OCI-LY7 (cell line): ENCODE measurements at regions not wholly inside any gene's neighbourhood (a gene's known extent, or its start where the extent isn't known, plus 50 kb on each side); places are given as distances from the start of the nearest gene placed in this dataset.

Experiments
- BruUV-seq: library from RNA; stranded (reverse); fragments of 400-500 nt; replicated peaks from 2 replicates; lab custom pipeline; 2021; lab: Mats Ljungman, UMichigan
- CTCF ChIA-PET: fragments of 300-600 bp; sonication (Branson Sonifier 250); formaldehyde crosslinking; loops from one replicate; lab custom pipeline; 2022; ENCODE audit warnings: antibody characterized with exemption; ENCODE audit not compliant: unreplicated experiment; lab: Charles Lee
- POLR2A ChIA-PET: fragments of 300-600 bp; sonication (Branson Sonifier 250); formaldehyde crosslinking; loops from one replicate; lab custom pipeline; 2022; ENCODE audit warnings: antibody characterized with exemption; lab: Charles Lee
- DNase-seq: peaks from one replicate; pipeline ENCODE4 v3.0.0-alpha.2; 2015; ENCODE audit warnings: low spot score
- H2AFZ ChIP-seq: fragments of 200-600 bp; sonication (generic), shearing (Covaris generic); 2 replicates; pipeline ENCODE4 v1.6.1; 2014; ENCODE audit warnings: mild to moderate bottlenecking, antibody characterized with exemption, low read length, moderate library complexity
- H3K27ac ChIP-seq: fragments of 200-600 bp; sonication (generic); 2 replicates; pipeline ENCODE4 v1.5.1; 2014; ENCODE audit warnings: mixed run types, low read depth, mild to moderate bottlenecking, moderate library complexity, low read length, inconsistent platforms; ENCODE audit not compliant: poor library complexity, severe bottlenecking
- H3K36me3 ChIP-seq: fragments of 200-600 bp; sonication (generic); 2 replicates; pipeline ENCODE4 v1.6.1; 2014; ENCODE audit warnings: mild to moderate bottlenecking, antibody characterized with exemption, low read length, moderate library complexity, mixed read lengths; ENCODE audit not compliant: insufficient read depth
- H3K4me1 ChIP-seq: fragments of 200-600 bp; sonication (generic); 2 replicates; pipeline ENCODE4 v1.5.1; 2014; ENCODE audit warnings: mild to moderate bottlenecking, low read length; ENCODE audit not compliant: insufficient read depth, poor library complexity, severe bottlenecking
- H3K4me2 ChIP-seq: fragments of 200-600 bp; sonication (generic); 2 replicates; pipeline ENCODE4 v1.6.1; 2014; ENCODE audit warnings: mild to moderate bottlenecking, low read length
- H3K4me3 ChIP-seq: fragments of 200-600 bp; sonication (generic); 2 replicates; pipeline ENCODE4 v1.5.1; 2014; ENCODE audit warnings: mild to moderate bottlenecking, low read depth, low read length; ENCODE audit not compliant: poor library complexity, severe bottlenecking
- H3K79me2 ChIP-seq: fragments of 200-600 bp; sonication (generic); 2 replicates; pipeline ENCODE4 v1.6.1; 2016; ENCODE audit warnings: low read depth, mild to moderate bottlenecking, low read length, moderate library complexity, mixed read lengths; ENCODE audit not compliant: insufficient read depth
- H3K9me2 ChIP-seq: fragments of 200-600 bp; sonication (generic); 2 replicates; pipeline ENCODE4 v1.6.1; 2016; ENCODE audit warnings: mild to moderate bottlenecking, low read length, mixed read lengths; ENCODE audit not compliant: insufficient read depth
- H3K9me3 ChIP-seq: fragments of 200-600 bp; sonication (generic); 2 replicates; pipeline ENCODE4 v1.6.1; 2014; ENCODE audit warnings: mild to moderate bottlenecking, mixed run types, low read length, mixed read lengths
- H4K20me1 ChIP-seq: fragments of 200-600 bp; sonication (generic); 2 replicates; pipeline ENCODE4 v1.6.1; 2014; ENCODE audit warnings: mild to moderate bottlenecking, antibody characterized with exemption, low read length, moderate library complexity, mixed read lengths; ENCODE audit not compliant: insufficient read depth
- EZH2phosphoT487 ChIP-seq: fragments of 200-600 bp; sonication (generic); IDR thresholded peaks from 2 replicates; pipeline ENCODE4 v1.6.1; 2018; ENCODE audit warnings: low read depth, borderline replicate concordance, mild to moderate bottlenecking, mixed run types, antibody characterized with exemption, low read length, moderate library complexity, mixed read lengths
- intact Hi-C: fragments of 100-400 bp; cut with micrococcal nuclease; formaldehyde crosslinking; loops from one replicate; pipeline ENCODE4 v1.10.0; 2022; ENCODE audit not compliant: unreplicated experiment
- TF ChIP-seq, protein P1 (sequence below): fragments of 200-600 bp; sonication (generic); conservative IDR thresholded peaks from 2 replicates; pipeline ENCODE4 v1.5.1; 2014; ENCODE audit warnings: mild to moderate bottlenecking, antibody characterized with exemption, low read length, moderate library complexity, mixed read lengths

DNA sequence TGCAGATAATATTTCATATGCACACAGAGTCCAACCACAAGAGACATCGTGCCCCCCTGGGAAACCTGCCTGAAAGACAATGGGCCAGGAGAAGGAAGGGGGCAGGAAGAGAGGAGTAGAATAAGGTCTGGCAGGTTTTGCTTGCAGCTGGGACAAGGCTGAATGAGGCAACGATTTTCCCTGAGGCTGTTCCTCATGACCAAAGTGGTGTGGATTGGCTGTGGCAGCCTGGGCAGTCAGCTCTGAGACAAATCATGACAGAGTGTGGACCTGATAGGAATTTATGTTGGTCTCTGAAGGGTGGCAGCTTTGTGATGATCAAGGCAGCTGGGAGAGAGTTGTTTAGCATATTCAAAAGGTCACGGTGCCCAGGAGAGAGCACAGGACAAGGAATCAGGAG lies 119.3 kb downstream of the NMUR2 start:
- ChIA-PET CTCF (no interaction called here), POLR2A (no interaction called here)
- Histone ChIP-seq H2AFZ (no peak overlapping the region), H4K20me1 (no peaks in the 10 kb centered on the region), H3K4me3 (no peak overlapping the region), H3K36me3 (no peaks in the 10 kb centered on the region), H3K9me3 (no peaks in the 10 kb centered on the region), H3K4me2 (no peak overlapping the region), H3K9me2 (no peaks in the 10 kb centered on the region), H3K27ac (no peak overlapping the region), H3K4me1 (no peaks in the 10 kb centered on the region), H3K79me2 (no peaks in the 10 kb centered on the region)
- intact Hi-C loops, result no loop called here
- TF ChIP-seq, protein P1, sequence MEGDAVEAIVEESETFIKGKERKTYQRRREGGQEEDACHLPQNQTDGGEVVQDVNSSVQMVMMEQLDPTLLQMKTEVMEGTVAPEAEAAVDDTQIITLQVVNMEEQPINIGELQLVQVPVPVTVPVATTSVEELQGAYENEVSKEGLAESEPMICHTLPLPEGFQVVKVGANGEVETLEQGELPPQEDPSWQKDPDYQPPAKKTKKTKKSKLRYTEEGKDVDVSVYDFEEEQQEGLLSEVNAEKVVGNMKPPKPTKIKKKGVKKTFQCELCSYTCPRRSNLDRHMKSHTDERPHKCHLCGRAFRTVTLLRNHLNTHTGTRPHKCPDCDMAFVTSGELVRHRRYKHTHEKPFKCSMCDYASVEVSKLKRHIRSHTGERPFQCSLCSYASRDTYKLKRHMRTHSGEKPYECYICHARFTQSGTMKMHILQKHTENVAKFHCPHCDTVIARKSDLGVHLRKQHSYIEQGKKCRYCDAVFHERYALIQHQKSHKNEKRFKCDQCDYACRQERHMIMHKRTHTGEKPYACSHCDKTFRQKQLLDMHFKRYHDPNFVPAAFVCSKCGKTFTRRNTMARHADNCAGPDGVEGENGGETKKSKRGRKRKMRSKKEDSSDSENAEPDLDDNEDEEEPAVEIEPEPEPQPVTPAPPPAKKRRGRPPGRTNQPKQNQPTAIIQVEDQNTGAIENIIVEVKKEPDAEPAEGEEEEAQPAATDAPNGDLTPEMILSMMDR, result no peak
- no peak for TF ChIP-seq EZH2phosphoT487
- DNase-seq, result no peak
- BruUV-seq, result no TSS peak

DNA sequence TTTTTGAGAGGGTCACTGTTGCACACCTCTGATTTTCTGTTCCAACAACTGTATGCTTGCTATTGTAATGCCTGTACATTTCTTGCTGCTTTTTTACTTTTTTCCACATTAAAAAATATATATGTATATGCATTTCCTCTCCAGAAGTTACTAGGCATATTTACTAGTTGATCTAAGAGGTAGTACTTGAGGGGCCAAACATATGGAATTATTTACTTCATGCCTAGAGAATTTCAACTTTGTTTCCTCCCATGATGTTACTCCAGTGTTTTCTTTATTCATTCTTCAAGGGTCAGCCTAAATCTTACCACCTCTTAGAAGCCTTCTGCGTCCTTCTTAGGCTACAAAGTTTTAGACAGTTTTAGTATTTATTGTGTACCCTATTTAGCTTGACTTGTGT lies 122.7 kb downstream of the NMUR2 start:
- no peaks in the 10 kb centered on the region for H3K9me2 ChIP-seq
- H3K79me2 ChIP-seq, result no peaks in the 10 kb centered on the region
- BruUV-seq, result no TSS peak
- intact Hi-C loops, result no loop called here
- H3K27ac ChIP-seq, result no peak overlapping the region
- ChIA-PET POLR2A (no interaction called here), CTCF (no interaction called here)
- no peak overlapping the region for H3K4me2 ChIP-seq
- H4K20me1 ChIP-seq, result no peaks in the 10 kb centered on the region
- TF ChIP-seq, protein P1, result no peak
- no peak for TF ChIP-seq EZH2phosphoT487
- H2AFZ ChIP-seq, result no peak overlapping the region
- H3K9me3 ChIP-seq, result no peaks in the 10 kb centered on the region
- no peak overlapping the region for H3K4me3 ChIP-seq
- no peak for DNase-seq
- H3K4me1 ChIP-seq, result no peaks in the 10 kb centered on the region
- H3K36me3 ChIP-seq, result no peaks in the 10 kb centered on the region

DNA sequence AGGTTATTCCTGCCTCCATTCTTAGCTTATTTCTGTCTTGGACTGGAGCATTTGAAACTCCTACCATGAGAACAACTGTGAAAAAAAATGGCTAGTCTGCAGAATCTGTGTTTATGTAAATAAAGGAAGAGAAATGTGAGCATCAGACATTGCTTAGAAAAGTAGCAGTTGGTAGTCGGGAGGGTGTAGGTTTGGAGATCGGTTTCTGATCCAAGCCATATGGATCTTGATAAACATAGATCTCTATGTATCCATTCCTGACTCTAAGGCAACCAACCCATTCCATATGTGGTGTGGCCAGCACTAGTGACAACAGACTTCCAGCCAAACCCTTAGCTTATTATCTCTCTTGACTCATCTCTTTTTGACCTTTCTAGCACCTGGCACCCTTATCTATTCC lies 127.1 kb downstream of the NMUR2 start:
- no peaks in the 10 kb centered on the region for H4K20me1 ChIP-seq
- no peaks in the 10 kb centered on the region for H3K36me3 ChIP-seq
- intact Hi-C loops, result no loop called here
- H3K9me3 ChIP-seq, result no peaks in the 10 kb centered on the region
- BruUV-seq, result no TSS peak
- H2AFZ ChIP-seq, result no peak overlapping the region
- CTCF ChIA-PET, result no interaction called here
- no peaks in the 10 kb centered on the region for H3K79me2 ChIP-seq
- H3K4me1 ChIP-seq, result no peaks in the 10 kb centered on the region
- TF ChIP-seq, protein P1, result no peak
- no peak for TF ChIP-seq EZH2phosphoT487
- H3K4me3 ChIP-seq, result no peak overlapping the region
- POLR2A ChIA-PET, result no interaction called here
- DNase-seq, result no peak
- no peaks in the 10 kb centered on the region for H3K9me2 ChIP-seq
- no peak overlapping the region for H3K27ac ChIP-seq
- H3K4me2 ChIP-seq, result no peak overlapping the region
